ENCODE measurements at regions not wholly inside any gene's neighbourhood (a gene's known extent, or its start where the extent isn't known, plus 50 kb on each side); places are given as distances from the start of the nearest gene placed in this dataset.

DNA sequence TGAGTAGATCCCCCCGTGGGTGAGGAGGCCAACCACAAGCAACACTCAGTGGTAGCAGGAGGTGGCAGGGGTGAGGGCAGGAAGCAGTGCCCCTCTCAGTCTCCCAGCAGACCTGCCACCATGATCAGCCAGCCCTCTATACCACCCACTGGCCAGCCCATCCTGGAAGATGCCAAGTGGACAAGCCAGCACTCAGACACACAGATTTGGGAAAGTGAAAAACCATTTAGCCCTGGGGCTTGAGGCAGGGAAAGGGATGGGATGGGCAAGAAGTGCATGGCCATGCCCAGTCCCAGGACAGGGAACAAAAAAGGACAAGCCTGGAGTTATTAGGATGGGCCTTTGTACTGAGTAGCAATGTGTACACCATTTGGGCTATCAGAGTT, 76.9 kb downstream of the HFE start:
- Histone ChIP-seq H3K4me1 (peaks cover 0 to 8% (median 5%) of the 10 kb centered on the region in 3 donors), H3K27ac (no peak overlapping the region), H3K9me3 (no peaks in the 10 kb centered on the region), H3K36me3 (no peaks in the 10 kb centered on the region), H3K4me3 (no peak overlapping the region), H3K27me3 (no peaks in the 10 kb centered on the region)
- TF ChIP-seq, protein P1, sequence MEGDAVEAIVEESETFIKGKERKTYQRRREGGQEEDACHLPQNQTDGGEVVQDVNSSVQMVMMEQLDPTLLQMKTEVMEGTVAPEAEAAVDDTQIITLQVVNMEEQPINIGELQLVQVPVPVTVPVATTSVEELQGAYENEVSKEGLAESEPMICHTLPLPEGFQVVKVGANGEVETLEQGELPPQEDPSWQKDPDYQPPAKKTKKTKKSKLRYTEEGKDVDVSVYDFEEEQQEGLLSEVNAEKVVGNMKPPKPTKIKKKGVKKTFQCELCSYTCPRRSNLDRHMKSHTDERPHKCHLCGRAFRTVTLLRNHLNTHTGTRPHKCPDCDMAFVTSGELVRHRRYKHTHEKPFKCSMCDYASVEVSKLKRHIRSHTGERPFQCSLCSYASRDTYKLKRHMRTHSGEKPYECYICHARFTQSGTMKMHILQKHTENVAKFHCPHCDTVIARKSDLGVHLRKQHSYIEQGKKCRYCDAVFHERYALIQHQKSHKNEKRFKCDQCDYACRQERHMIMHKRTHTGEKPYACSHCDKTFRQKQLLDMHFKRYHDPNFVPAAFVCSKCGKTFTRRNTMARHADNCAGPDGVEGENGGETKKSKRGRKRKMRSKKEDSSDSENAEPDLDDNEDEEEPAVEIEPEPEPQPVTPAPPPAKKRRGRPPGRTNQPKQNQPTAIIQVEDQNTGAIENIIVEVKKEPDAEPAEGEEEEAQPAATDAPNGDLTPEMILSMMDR (IDR thresholded peaks at IDR 0.05): no peak
- intact Hi-C loops (cut with DNase I): no loop called here
- DNase-seq (no peak), FAIRE-seq (no peak), ATAC-seq (no peak)
- WGBS, 2 donors: 43 to 49% methylated on average over 1 of the region's 1 CpG

DNA sequence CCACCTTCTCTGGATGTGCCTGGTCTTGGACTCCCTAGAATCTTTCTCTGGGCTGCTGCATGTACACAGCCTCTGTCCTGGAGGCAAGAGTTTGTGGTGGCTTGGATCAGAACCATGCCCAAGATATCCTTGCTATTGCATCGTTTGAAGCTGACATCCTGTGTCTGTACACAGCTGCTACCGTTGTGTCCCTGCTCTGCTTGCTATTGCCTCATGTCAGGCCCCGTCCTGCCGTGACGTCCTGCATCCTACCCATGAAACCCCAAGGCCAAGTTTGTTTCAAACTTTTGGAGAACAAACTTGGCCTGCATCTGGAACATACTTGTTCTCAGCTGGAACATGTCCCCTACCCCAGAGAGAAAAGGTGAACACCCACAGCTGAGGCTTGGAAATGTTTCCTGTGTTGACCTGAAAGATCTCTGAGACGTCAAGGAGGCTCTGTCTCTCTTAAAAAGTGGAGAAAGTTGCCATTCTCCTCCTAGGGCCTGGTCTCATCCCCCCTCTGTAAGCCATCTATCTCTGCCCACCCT, 78.1 kb downstream of the HFE start:
- Histone ChIP-seq H3K27me3 (no peaks in the 10 kb centered on the region), H3K36me3 (no peaks in the 10 kb centered on the region), H3K9me3 (no peaks in the 10 kb centered on the region), H3K27ac (no peak overlapping the region), H3K4me1 (peaks cover 0 to 7% (median 0%) of the 10 kb centered on the region in 3 donors), H3K4me3 (no peak overlapping the region)
- FAIRE-seq (no peak), DNase-seq (no peak), ATAC-seq (no peak)
- intact Hi-C loops (cut with DNase I): no loop called here
- TF ChIP-seq, protein P1 (IDR thresholded peaks at IDR 0.05): no peak
- 71 to 73% methylated on average over 6 of the region's 6 CpGs for WGBS, 2 donors

DNA sequence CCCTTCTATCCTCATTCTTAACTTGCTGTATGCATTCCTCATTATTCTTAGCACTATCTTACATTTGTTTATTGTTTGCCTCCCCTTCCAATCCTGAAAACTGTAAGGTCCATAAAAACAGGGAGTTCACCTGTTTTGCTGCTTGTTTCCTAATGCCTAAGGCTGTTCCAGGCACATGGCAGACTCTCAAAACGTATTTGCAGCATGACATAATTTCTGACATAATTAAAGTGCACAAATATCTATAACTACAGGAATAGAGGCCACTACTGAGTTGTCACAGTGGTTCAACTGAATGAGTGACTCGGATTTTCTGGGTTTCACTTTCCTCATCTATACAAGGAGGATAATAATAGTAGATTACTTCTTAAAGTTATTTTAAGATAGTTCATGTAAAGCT, 83.0 kb downstream of the HFE start:
- intact Hi-C loops (cut with DNase I): no loop called here
- FAIRE-seq (no peak), DNase-seq (no peak), ATAC-seq (no peak)
- no peaks in the 10 kb centered on the region for H3K9me3 ChIP-seq
- TF ChIP-seq, protein P1 (IDR thresholded peaks at IDR 0.05): no peak
- H3K27ac ChIP-seq: no peak overlapping the region
- peaks cover 0 to 7% (median 7%) of the 10 kb centered on the region in 3 donors for H3K4me1 ChIP-seq
- H3K36me3 ChIP-seq: no peaks in the 10 kb centered on the region
- WGBS, 2 donors: 55 to 65% methylated on average over 2 of the region's 2 CpGs
- no peaks in the 10 kb centered on the region for H3K27me3 ChIP-seq
- H3K4me3 ChIP-seq: no peak overlapping the region

DNA sequence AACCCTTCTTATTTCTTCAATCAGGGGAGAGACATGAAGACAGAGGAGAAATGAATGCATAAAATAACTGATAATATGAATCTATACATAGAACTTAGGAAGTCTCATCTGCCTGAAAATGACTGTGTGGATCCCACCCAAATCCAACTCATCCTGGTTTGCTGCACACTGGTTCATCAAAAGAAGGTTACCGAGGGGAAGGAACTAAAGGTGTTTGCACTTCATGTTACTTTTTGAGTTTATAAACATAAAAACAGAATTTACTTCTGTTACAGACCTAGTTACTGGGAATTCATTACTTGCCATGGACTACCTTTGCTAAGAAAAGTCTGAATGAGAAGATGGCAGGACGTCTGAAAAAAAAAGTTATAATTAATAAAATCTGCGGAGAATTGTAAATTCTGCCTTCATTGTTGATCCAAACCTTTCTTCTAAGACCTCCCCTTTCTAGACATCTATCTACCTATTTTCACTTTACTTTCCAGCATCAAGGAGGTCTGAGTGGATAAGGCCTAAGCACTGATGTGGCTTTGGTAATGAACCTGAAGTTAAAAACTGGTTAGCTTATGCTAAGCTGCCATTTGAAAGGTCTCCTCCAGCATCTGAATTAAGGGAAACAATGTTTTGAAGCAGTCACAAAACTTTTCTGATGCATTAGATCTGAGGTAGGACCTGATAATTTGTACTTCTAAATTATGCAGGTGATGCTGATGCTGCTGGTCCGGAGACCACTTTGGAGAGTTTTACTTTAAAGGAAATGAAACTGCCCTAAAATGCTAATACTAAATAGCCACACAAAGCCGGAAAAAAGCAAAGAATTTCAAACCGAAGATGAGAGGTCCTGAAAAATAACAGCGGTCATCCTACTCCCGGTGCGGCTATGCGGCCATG, 84.0 kb downstream of the HFE start:
- TF ChIP-seq, protein P1 (IDR thresholded peaks at IDR 0.05): no peak
- no peaks in the 10 kb centered on the region for H3K27me3 ChIP-seq
- intact Hi-C loops (cut with DNase I): no loop called here
- H3K9me3 ChIP-seq: no peaks in the 10 kb centered on the region
- WGBS, 2 donors: 32% methylated on average over 10 of the region's 10 CpGs
- H3K36me3 ChIP-seq: no peaks in the 10 kb centered on the region
- ATAC-seq (no peak), FAIRE-seq (no peak), DNase-seq (no peak)
- H3K27ac ChIP-seq: peak overlapping the region; percentile 65 to 94 (median 84)
- peak overlapping the region; percentile 27 to 56 (median 36) for H3K4me3 ChIP-seq
- H3K4me1 ChIP-seq: peaks cover 0 to 7% (median 7%) of the 10 kb centered on the region in 3 donors

DNA sequence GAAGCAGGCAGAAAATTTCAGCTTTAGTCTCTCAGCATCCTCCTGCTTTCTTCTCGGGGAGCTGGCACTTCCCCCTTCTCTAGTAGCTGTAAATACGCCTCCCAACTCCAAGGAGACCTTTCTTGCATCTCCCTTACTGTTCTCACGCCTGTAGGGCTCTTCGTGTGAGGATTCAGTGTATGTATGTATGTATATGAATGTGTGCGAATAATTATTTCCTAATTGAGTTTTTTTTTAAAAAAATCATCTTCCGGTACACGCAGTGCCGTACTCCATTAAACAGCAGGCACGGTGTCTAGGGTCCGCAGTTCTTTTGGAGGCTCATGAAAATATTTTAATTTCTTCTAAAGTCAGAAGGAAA, 85.4 kb downstream of the HFE start:
- FAIRE-seq (no peak), DNase-seq (no peak), ATAC-seq (peak; percentile 59 to 71 (median 62))
- intact Hi-C loops (cut with DNase I): no loop called here
- H3K4me3 ChIP-seq: peak overlapping the region; percentile 27 to 56 (median 36)
- TF ChIP-seq, protein P1 (IDR thresholded peaks at IDR 0.05): no peak
- H3K27ac ChIP-seq: peak overlapping the region; percentile 65 to 94 (median 84)
- peaks cover 0 to 7% (median 7%) of the 10 kb centered on the region in 3 donors for H3K4me1 ChIP-seq
- 22 to 26% methylated on average over 10 of the region's 10 CpGs for WGBS, 2 donors
- H3K36me3 ChIP-seq: no peaks in the 10 kb centered on the region
- no peaks in the 10 kb centered on the region for H3K27me3 ChIP-seq
- H3K9me3 ChIP-seq: no peaks in the 10 kb centered on the region

All from pancreas (tissue), 10 donors.